Parathyroid adenoma (tissue), 2 donors: ENCODE measurements at regions not wholly inside any gene's neighbourhood (a gene's known extent, or its start where the extent isn't known, plus 50 kb on each side); places are given as distances from the start of the nearest gene placed in this dataset.

ENCODE experiments used
- H2AFZ ChIP-seq: fragments of 300-600 bp; sonication (generic); one replicate; pipeline ENCODE4 v1.7.0; 2017; ENCODE audit warnings: antibody characterized with exemption, mild to moderate bottlenecking
- H3K27ac ChIP-seq: fragments of 300-600 bp; sonication (generic); one replicate; pipeline ENCODE4 v1.7.0; 2017
- H3K27me3 ChIP-seq: fragments of 300-600 bp; sonication (generic); one replicate; pipeline ENCODE4 v1.7.0; 2017; ENCODE audit warnings: low read length; ENCODE audit not compliant: control insufficient read depth, insufficient read depth
- H3K36me3 ChIP-seq: fragments of 300-600 bp; sonication (generic); one replicate; pipeline ENCODE4 v1.7.0; 2017; ENCODE audit warnings: low read length; ENCODE audit not compliant: control insufficient read depth, insufficient read depth
- H3K4me1 ChIP-seq: fragments of 300-600 bp; sonication (generic); one replicate; pipeline ENCODE4 v1.7.0; 2017; ENCODE audit warnings: control low read depth
- H3K4me2 ChIP-seq: fragments of 300-600 bp; sonication (generic); one replicate; pipeline ENCODE4 v1.7.0; 2017; ENCODE audit warnings: low read length
- H3K4me3 ChIP-seq: fragments of 300-600 bp; sonication (generic); one replicate; pipeline ENCODE4 v1.7.0; 2017; ENCODE audit warnings: low read depth, low read length
- H3K79me2 ChIP-seq: fragments of 300-600 bp; sonication (generic); one replicate; pipeline ENCODE4 v1.7.0; 2017; ENCODE audit warnings: control low read depth
- H3K9ac ChIP-seq: fragments of 300-600 bp; sonication (generic); one replicate; pipeline ENCODE4 v1.7.0; 2017; ENCODE audit warnings: mild to moderate bottlenecking
- H3K9me3 ChIP-seq: fragments of 300-600 bp; sonication (generic); one replicate; pipeline ENCODE4 v1.7.0; 2017; ENCODE audit warnings: low read length; ENCODE audit not compliant: control insufficient read depth
- CTCF ChIP-seq: fragments of 300-600 bp; sonication (generic); IDR thresholded peaks from one replicate; pipeline ENCODE4 v1.7.0; 2017; ENCODE audit warnings: antibody characterized with exemption, mild to moderate bottlenecking
- donor health status: primary hyperparathyroidism.

- Histone ChIP-seq H3K4me3 (no peak overlapping the region), H3K27me3 (no peaks in the 10 kb centered on the region), H3K4me2 (no peak overlapping the region), H3K36me3 (no peaks in the 10 kb centered on the region), H3K4me1 (no peaks in the 10 kb centered on the region), H2AFZ (no peak overlapping the region), H3K9ac (no peak overlapping the region), H3K27ac (no peak overlapping the region), H3K9me3 (no peaks in the 10 kb centered on the region), H3K79me2 (no peaks in the 10 kb centered on the region)
- no peak for TF ChIP-seq CTCF
Measured at GRCh38 chr2:157158111-157158510, 99.4 kb upstream of the GALNT5 start.

GRCh38 chr2:157159221-157159934 lies 98.1 kb upstream of the GALNT5 start:
- Histone ChIP-seq H2AFZ (no peak overlapping the region), H3K79me2 (no peaks in the 10 kb centered on the region), H3K9ac (no peak overlapping the region), H3K9me3 (no peaks in the 10 kb centered on the region), H3K27ac (no peak overlapping the region), H3K27me3 (no peaks in the 10 kb centered on the region), H3K36me3 (no peaks in the 10 kb centered on the region), H3K4me3 (no peak overlapping the region), H3K4me2 (no peak overlapping the region), H3K4me1 (no peaks in the 10 kb centered on the region)
- no peak for TF ChIP-seq CTCF

- Histone ChIP-seq H3K9me3 (no peaks in the 10 kb centered on the region), H3K4me2 (no peak overlapping the region), H3K36me3 (no peaks in the 10 kb centered on the region), H3K27me3 (no peaks in the 10 kb centered on the region), H2AFZ (no peak overlapping the region), H3K4me3 (no peak overlapping the region), H3K9ac (no peak overlapping the region), H3K79me2 (no peaks in the 10 kb centered on the region), H3K4me1 (no peaks in the 10 kb centered on the region), H3K27ac (no peak overlapping the region)
- TF ChIP-seq CTCF, result no peak
Measured at GRCh38 chr2:157160111-157160510, 97.4 kb upstream of the GALNT5 start.

GRCh38 chr2:157164370-157164769 lies 93.1 kb upstream of the GALNT5 start:
- no peak overlapping the region for H3K27ac ChIP-seq
- H3K9ac ChIP-seq, result no peak overlapping the region
- H3K79me2 ChIP-seq, result no peaks in the 10 kb centered on the region
- H3K36me3 ChIP-seq, result no peaks in the 10 kb centered on the region
- H3K27me3 ChIP-seq, result no peaks in the 10 kb centered on the region
- TF ChIP-seq CTCF, result no peak
- H3K4me1 ChIP-seq, result no peaks in the 10 kb centered on the region
- no peak overlapping the region for H3K4me2 ChIP-seq
- H3K9me3 ChIP-seq, result no peaks in the 10 kb centered on the region
- no peak overlapping the region for H3K4me3 ChIP-seq
- H2AFZ ChIP-seq, result no peak overlapping the region

- no peak overlapping the region for H3K4me3 ChIP-seq
- no peaks in the 10 kb centered on the region for H3K36me3 ChIP-seq
- no peaks in the 10 kb centered on the region for H3K79me2 ChIP-seq
- no peak overlapping the region for H3K27ac ChIP-seq
- H3K4me1 ChIP-seq, result no peaks in the 10 kb centered on the region
- no peak overlapping the region for H3K9ac ChIP-seq
- H3K27me3 ChIP-seq, result no peaks in the 10 kb centered on the region
- no peak for TF ChIP-seq CTCF
- H2AFZ ChIP-seq, result no peak overlapping the region
- no peak overlapping the region for H3K4me2 ChIP-seq
- no peaks in the 10 kb centered on the region for H3K9me3 ChIP-seq
Measured at GRCh38 chr2:157164891-157165290, 92.6 kb upstream of the GALNT5 start.
